Erythroblast (primary cell): ENCODE measurements at regions not wholly inside any gene's neighbourhood (a gene's known extent, or its start where the extent isn't known, plus 50 kb on each side); places are given as distances from the start of the nearest gene placed in this dataset.

Experiments used
- GATA1 ChIP-seq: IDR thresholded peaks from 2 replicates; pipeline ENCODE4 v1.6.1; 2011; ENCODE audit warnings: low read depth, mild to moderate bottlenecking, control low read depth, low read length, moderate library complexity
- POLR2A ChIP-seq: IDR thresholded peaks from 2 replicates; pipeline ENCODE4 v1.6.1; 2011; ENCODE audit warnings: mild to moderate bottlenecking, low read length

GRCh38 chr4:4754641-4755040 is 104.8 kb upstream of the MSX1 start:
- TF ChIP-seq POLR2A (no peak), GATA1 (no peak)
